ENCODE measurements at regions not wholly inside any gene's neighbourhood (a gene's known extent, or its start where the extent isn't known, plus 50 kb on each side); places are given as distances from the start of the nearest gene placed in this dataset.
"Not testable (repeated sequence)": the region's sequence is repeated elsewhere in the genome, so short reads cannot be mapped to it uniquely, and the experiment has no call there.

GRCh38 chr9:43089337-43089736 lies 905.9 kb downstream of the SPATA31A6 start:
- not testable (repeated sequence) for H3K27ac ChIP-seq (ENCODE audit: low read depth, low read length, severe bottlenecking); H3K4me3 ChIP-seq (ENCODE audit: extremely low read depth, insufficient read depth, low read length, poor library complexity, severe bottlenecking); H3K9me3 ChIP-seq (ENCODE audit: control insufficient read depth, low read length); H3K4me1 ChIP-seq (ENCODE audit: control insufficient read depth, insufficient read depth, low read length, poor library complexity, severe bottlenecking); H3K36me3 ChIP-seq (ENCODE audit: control insufficient read depth, insufficient read depth, low read length)
- WGBS, 2 experiments (ENCODE audit: insufficient coverage in 2 of 2) = 95 to 100% methylated on average over 8 to 20 of the region's 25 CpGs

- H3K27ac ChIP-seq (ENCODE audit: low read depth, low read length, severe bottlenecking) = not testable (repeated sequence)
- whole genome bisulfite sequencing, 2 experiments (ENCODE audit: insufficient coverage in 2 of 2) = 92 to 100% methylated on average over 2 to 9 of the region's 9 CpGs
Observed at GRCh38 chr9:43110376-43110775, 926.9 kb downstream of the SPATA31A6 start.

GRCh38 chr9:43112846-43113245 lies 929.4 kb downstream of the SPATA31A6 start:
- 47 to 64% methylated on average over 2 of the region's 7 CpGs for WGBS, 2 experiments (ENCODE audit: insufficient coverage in 2 of 2)
- not testable (repeated sequence) for H3K4me1 ChIP-seq (ENCODE audit: control insufficient read depth, insufficient read depth, low read length, poor library complexity, severe bottlenecking); H3K4me3 ChIP-seq (ENCODE audit: extremely low read depth, insufficient read depth, low read length, poor library complexity, severe bottlenecking); H3K9me3 ChIP-seq (ENCODE audit: control insufficient read depth, low read length); H3K36me3 ChIP-seq (ENCODE audit: control insufficient read depth, insufficient read depth, low read length); H3K27ac ChIP-seq (ENCODE audit: low read depth, low read length, severe bottlenecking)

More at GRCh38 chr9:43110376-43110775, 926.9 kb downstream of the SPATA31A6 start:
- not testable (repeated sequence) for H3K4me1 ChIP-seq (ENCODE audit: control insufficient read depth, insufficient read depth, low read length, poor library complexity, severe bottlenecking); H3K4me3 ChIP-seq (ENCODE audit: extremely low read depth, insufficient read depth, low read length, poor library complexity, severe bottlenecking); H3K36me3 ChIP-seq (ENCODE audit: control insufficient read depth, insufficient read depth, low read length); H3K9me3 ChIP-seq (ENCODE audit: control insufficient read depth, low read length)

GRCh38 chr9:43115813-43116229 lies 932.4 kb downstream of the SPATA31A6 start:
- H3K9me3 ChIP-seq (ENCODE audit: control insufficient read depth, low read length); H3K27ac ChIP-seq (ENCODE audit: low read depth, low read length, severe bottlenecking); H3K36me3 ChIP-seq (ENCODE audit: control insufficient read depth, insufficient read depth, low read length); H3K4me1 ChIP-seq (ENCODE audit: control insufficient read depth, insufficient read depth, low read length, poor library complexity, severe bottlenecking); H3K4me3 ChIP-seq (ENCODE audit: extremely low read depth, insufficient read depth, low read length, poor library complexity, severe bottlenecking): not testable (repeated sequence)
- 93 to 95% methylated on average over 3 to 6 of the region's 6 CpGs for WGBS, 2 experiments (ENCODE audit: insufficient coverage in 2 of 2)

- H3K4me1 ChIP-seq (ENCODE audit: control insufficient read depth, insufficient read depth, low read length, poor library complexity, severe bottlenecking); H3K9me3 ChIP-seq (ENCODE audit: control insufficient read depth, low read length); H3K36me3 ChIP-seq (ENCODE audit: control insufficient read depth, insufficient read depth, low read length); H3K27ac ChIP-seq (ENCODE audit: low read depth, low read length, severe bottlenecking); H3K4me3 ChIP-seq (ENCODE audit: extremely low read depth, insufficient read depth, low read length, poor library complexity, severe bottlenecking): not testable (repeated sequence)
- WGBS, 2 experiments (ENCODE audit: insufficient coverage in 2 of 2) = 80 to 88% methylated on average over 6 to 11 of the region's 11 CpGs
Observed at GRCh38 chr9:43118088-43118865, 934.8 kb downstream of the SPATA31A6 start.

- H3K4me1 ChIP-seq (ENCODE audit: control insufficient read depth, insufficient read depth, low read length, poor library complexity, severe bottlenecking); H3K4me3 ChIP-seq (ENCODE audit: extremely low read depth, insufficient read depth, low read length, poor library complexity, severe bottlenecking); H3K9me3 ChIP-seq (ENCODE audit: control insufficient read depth, low read length); H3K27ac ChIP-seq (ENCODE audit: low read depth, low read length, severe bottlenecking); H3K36me3 ChIP-seq (ENCODE audit: control insufficient read depth, insufficient read depth, low read length): not testable (repeated sequence)
- 85 to 89% methylated on average over 5 of the region's 7 CpGs for WGBS, 2 experiments (ENCODE audit: insufficient coverage in 2 of 2)
Observed at GRCh38 chr9:43119565-43119964, 936.1 kb downstream of the SPATA31A6 start.

GRCh38 chr9:43119978-43120377 lies 936.5 kb downstream of the SPATA31A6 start:
- not testable (repeated sequence) for H3K9me3 ChIP-seq (ENCODE audit: control insufficient read depth, low read length); H3K4me1 ChIP-seq (ENCODE audit: control insufficient read depth, insufficient read depth, low read length, poor library complexity, severe bottlenecking); H3K27ac ChIP-seq (ENCODE audit: low read depth, low read length, severe bottlenecking); H3K36me3 ChIP-seq (ENCODE audit: control insufficient read depth, insufficient read depth, low read length); H3K4me3 ChIP-seq (ENCODE audit: extremely low read depth, insufficient read depth, low read length, poor library complexity, severe bottlenecking)
- WGBS, 2 experiments (ENCODE audit: insufficient coverage in 2 of 2) = no CpG with 5 or more reads among the region's 3 CpGs

GRCh38 chr9:43125894-43126293 lies 942.4 kb downstream of the SPATA31A6 start:
- 71 to 83% methylated on average over 1 of the region's 3 CpGs for WGBS, 2 experiments (ENCODE audit: insufficient coverage in 2 of 2)
- not testable (repeated sequence) for H3K27ac ChIP-seq (ENCODE audit: low read depth, low read length, severe bottlenecking); H3K9me3 ChIP-seq (ENCODE audit: control insufficient read depth, low read length); H3K4me1 ChIP-seq (ENCODE audit: control insufficient read depth, insufficient read depth, low read length, poor library complexity, severe bottlenecking); H3K36me3 ChIP-seq (ENCODE audit: control insufficient read depth, insufficient read depth, low read length); H3K4me3 ChIP-seq (ENCODE audit: extremely low read depth, insufficient read depth, low read length, poor library complexity, severe bottlenecking)

GRCh38 chr9:43127026-43127775 lies 943.7 kb downstream of the SPATA31A6 start:
- H3K27ac ChIP-seq (ENCODE audit: low read depth, low read length, severe bottlenecking); H3K9me3 ChIP-seq (ENCODE audit: control insufficient read depth, low read length); H3K4me3 ChIP-seq (ENCODE audit: extremely low read depth, insufficient read depth, low read length, poor library complexity, severe bottlenecking); H3K4me1 ChIP-seq (ENCODE audit: control insufficient read depth, insufficient read depth, low read length, poor library complexity, severe bottlenecking); H3K36me3 ChIP-seq (ENCODE audit: control insufficient read depth, insufficient read depth, low read length): not testable (repeated sequence)
- 95% methylated on average over 3 to 4 of the region's 12 CpGs for WGBS, 2 experiments (ENCODE audit: insufficient coverage in 2 of 2)

GRCh38 chr9:43127949-43128348 lies 944.5 kb downstream of the SPATA31A6 start:
- H3K27ac ChIP-seq (ENCODE audit: low read depth, low read length, severe bottlenecking); H3K9me3 ChIP-seq (ENCODE audit: control insufficient read depth, low read length); H3K4me3 ChIP-seq (ENCODE audit: extremely low read depth, insufficient read depth, low read length, poor library complexity, severe bottlenecking); H3K4me1 ChIP-seq (ENCODE audit: control insufficient read depth, insufficient read depth, low read length, poor library complexity, severe bottlenecking); H3K36me3 ChIP-seq (ENCODE audit: control insufficient read depth, insufficient read depth, low read length): not testable (repeated sequence)
- WGBS, 2 experiments (ENCODE audit: insufficient coverage in 2 of 2) = no CpG with 5 or more reads among the region's 4 CpGs

- H3K9me3 ChIP-seq (ENCODE audit: control insufficient read depth, low read length); H3K4me3 ChIP-seq (ENCODE audit: extremely low read depth, insufficient read depth, low read length, poor library complexity, severe bottlenecking); H3K36me3 ChIP-seq (ENCODE audit: control insufficient read depth, insufficient read depth, low read length); H3K4me1 ChIP-seq (ENCODE audit: control insufficient read depth, insufficient read depth, low read length, poor library complexity, severe bottlenecking): not testable (repeated sequence)
- peak overlapping the region; percentile 59 for H3K27ac ChIP-seq (ENCODE audit: low read depth, low read length, severe bottlenecking)
- 71 to 79% methylated on average over 1 to 2 of the region's 2 CpGs for WGBS, 2 experiments (ENCODE audit: insufficient coverage in 2 of 2)
Observed at GRCh38 chr9:43130744-43131171, 947.3 kb downstream of the SPATA31A6 start.
